H1 (cell line): ENCODE measurements at regions not wholly inside any gene's neighbourhood (a gene's known extent, or its start where the extent isn't known, plus 50 kb on each side); places are given as distances from the start of the nearest gene placed in this dataset.

Experiments
- POLR2A ChIP-seq, 2 experiments: IDR thresholded peaks; 1 replicate in 1 of 2; 2 replicates in 1 of 2; pipeline ENCODE4 v1.6.1; 2011; ENCODE audit warnings: low read depth in 2 of 2, low read length in 2 of 2, mild to moderate bottlenecking in 2 of 2; ENCODE audit errors: control extremely low read depth in 1 of 2
- RAD21 ChIP-seq, 2 experiments: IDR thresholded peaks in 1 of 2; conservative IDR thresholded peaks in 1 of 2; 2 replicates each; pipeline ENCODE4 v1.6.1; 2011; ENCODE audit warnings: low read depth in 2 of 2, low read length in 2 of 2, improper control_type of control experiment in 1 of 2, inconsistent platforms in 1 of 2, mild to moderate bottlenecking in 1 of 2, moderate library complexity in 1 of 2
- RNF2 ChIP-seq: fragments of 200-900, 300-1000 bp; sonication (generic); IDR thresholded peaks from 2 replicates; pipeline ENCODE4 v1.7.1; 2016; ENCODE audit warnings: borderline replicate concordance, low read depth, mild to moderate bottlenecking, antibody characterized with exemption, low read length; ENCODE audit not compliant: poor library complexity, severe bottlenecking; ENCODE audit errors: missing control alignments
- TCF12 ChIP-seq: IDR thresholded peaks from 2 replicates; pipeline ENCODE4 v1.6.1; 2011; ENCODE audit warnings: low read depth, mild to moderate bottlenecking, low read length
- TF ChIP-seq, protein P1 (sequence below), 3 experiments: IDR thresholded peaks; 1 replicate in 2 of 3; 2 replicates in 1 of 3; pipeline versions ENCODE4 v1.5.1 to v1.6.1; 2011; ENCODE audit warnings: low read length in 3 of 3, mild to moderate bottlenecking in 3 of 3, inconsistent platforms in 2 of 3, low read depth in 1 of 3, moderate library complexity in 1 of 3; ENCODE audit not compliant: insufficient read depth in 1 of 3; ENCODE audit errors: control extremely low read depth in 1 of 3
- TF ChIP-seq, protein P2 (sequence below): IDR thresholded peaks from 2 replicates; pipeline ENCODE4 v1.6.1; 2011; ENCODE audit warnings: low read length, improper control_type of control experiment

DNA sequence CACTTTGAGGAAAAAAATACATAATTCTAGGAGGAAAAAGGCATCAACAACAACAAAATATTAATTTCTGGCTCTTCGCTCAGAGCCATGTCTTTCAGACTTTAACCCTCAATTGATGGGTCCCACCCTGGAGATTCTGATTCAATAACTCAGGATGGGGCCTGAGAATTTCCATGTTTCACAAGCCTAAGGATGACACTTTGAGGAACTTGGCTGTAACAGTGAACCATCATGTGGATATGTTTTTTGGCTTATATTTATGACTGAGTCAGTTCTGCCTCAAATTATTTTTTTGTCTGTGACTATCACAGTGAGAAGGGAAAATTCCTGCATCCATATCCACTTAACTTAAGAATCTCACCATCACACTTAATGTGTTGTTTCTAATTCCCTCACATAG is 504.6 kb downstream of the RASEF start:
- TF ChIP-seq, protein P1, sequence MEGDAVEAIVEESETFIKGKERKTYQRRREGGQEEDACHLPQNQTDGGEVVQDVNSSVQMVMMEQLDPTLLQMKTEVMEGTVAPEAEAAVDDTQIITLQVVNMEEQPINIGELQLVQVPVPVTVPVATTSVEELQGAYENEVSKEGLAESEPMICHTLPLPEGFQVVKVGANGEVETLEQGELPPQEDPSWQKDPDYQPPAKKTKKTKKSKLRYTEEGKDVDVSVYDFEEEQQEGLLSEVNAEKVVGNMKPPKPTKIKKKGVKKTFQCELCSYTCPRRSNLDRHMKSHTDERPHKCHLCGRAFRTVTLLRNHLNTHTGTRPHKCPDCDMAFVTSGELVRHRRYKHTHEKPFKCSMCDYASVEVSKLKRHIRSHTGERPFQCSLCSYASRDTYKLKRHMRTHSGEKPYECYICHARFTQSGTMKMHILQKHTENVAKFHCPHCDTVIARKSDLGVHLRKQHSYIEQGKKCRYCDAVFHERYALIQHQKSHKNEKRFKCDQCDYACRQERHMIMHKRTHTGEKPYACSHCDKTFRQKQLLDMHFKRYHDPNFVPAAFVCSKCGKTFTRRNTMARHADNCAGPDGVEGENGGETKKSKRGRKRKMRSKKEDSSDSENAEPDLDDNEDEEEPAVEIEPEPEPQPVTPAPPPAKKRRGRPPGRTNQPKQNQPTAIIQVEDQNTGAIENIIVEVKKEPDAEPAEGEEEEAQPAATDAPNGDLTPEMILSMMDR (IDR thresholded peaks at IDR 0.05; ENCODE audit: control extremely low read depth in 1 of 3, insufficient read depth in 1 of 3, low read depth in 1 of 3, low read length in 3 of 3) = no peak
- TF ChIP-seq RAD21 (IDR thresholded peaks at IDR 0.05 in 1 of 2, conservative IDR thresholded peaks at IDR 0.05 in 1 of 2; ENCODE audit: low read depth in 2 of 2, low read length in 2 of 2) = no peak
- TF ChIP-seq TCF12 = no peak
- TF ChIP-seq POLR2A (IDR thresholded peaks at IDR 0.05; ENCODE audit: control extremely low read depth in 1 of 2, low read depth in 2 of 2, low read length in 2 of 2) = no peak
- TF ChIP-seq, protein P2, sequence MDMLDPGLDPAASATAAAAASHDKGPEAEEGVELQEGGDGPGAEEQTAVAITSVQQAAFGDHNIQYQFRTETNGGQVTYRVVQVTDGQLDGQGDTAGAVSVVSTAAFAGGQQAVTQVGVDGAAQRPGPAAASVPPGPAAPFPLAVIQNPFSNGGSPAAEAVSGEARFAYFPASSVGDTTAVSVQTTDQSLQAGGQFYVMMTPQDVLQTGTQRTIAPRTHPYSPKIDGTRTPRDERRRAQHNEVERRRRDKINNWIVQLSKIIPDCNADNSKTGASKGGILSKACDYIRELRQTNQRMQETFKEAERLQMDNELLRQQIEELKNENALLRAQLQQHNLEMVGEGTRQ = no peak
- no peak for TF ChIP-seq RNF2
